ENCODE measurements at regions not wholly inside any gene's neighbourhood (a gene's known extent, or its start where the extent isn't known, plus 50 kb on each side); places are given as distances from the start of the nearest gene placed in this dataset.

- no peak for TF ChIP-seq GATA3 (IDR thresholded peaks at IDR 0.05; ENCODE audit: low read depth, low read length)
- no peak for TF ChIP-seq GATA2 (IDR thresholded peaks at IDR 0.05; ENCODE audit: low read depth, low read length)
Measured at GRCh38 chr5:5061836-5062235, 78.3 kb upstream of the ADAMTS16 start.
